Embryonic facial prominence (tissue), 1 donor: ENCODE measurements at regions not wholly inside any gene's neighbourhood (a gene's known extent, or its start where the extent isn't known, plus 50 kb on each side); places are given as distances from the start of the nearest gene placed in this dataset.
A peak's percentile ranks its signal among the peaks of the same experiment; 100 is the strongest.
"Not testable (repeated sequence)": the region's sequence is repeated elsewhere in the genome, so short reads cannot be mapped to it uniquely, and the experiment has no call there.

Experiments
- DNase-seq: peaks from one replicate; pipeline ENCODE4 v3.0.0-alpha.2; 2016; ENCODE audit errors: extremely low spot score

GRCh38 chr18:56443166-56443907 is 195.1 kb downstream of the TXNL1 start:
- DNase-seq: no peak

GRCh38 chr18:56438480-56438879 is 199.9 kb downstream of the TXNL1 start:
- not testable (repeated sequence) for DNase-seq

- DNase-seq: no peak
Measured at GRCh38 chr18:56436651-56437050, 201.7 kb downstream of the TXNL1 start.

GRCh38 chr18:56433919-56434318 is 204.5 kb downstream of the TXNL1 start:
- no peak for DNase-seq

GRCh38 chr18:56431551-56431950 is 206.8 kb downstream of the TXNL1 start:
- no peak for DNase-seq

GRCh38 chr18:56423626-56424025 is 214.8 kb downstream of the TXNL1 start:
- no peak for DNase-seq

GRCh38 chr18:56421647-56422046 is 216.7 kb downstream of the TXNL1 start:
- no peak for DNase-seq

- not testable (repeated sequence) for DNase-seq
Measured at GRCh38 chr18:56420868-56421267, 217.5 kb downstream of the TXNL1 start.

- DNase-seq: no peak
Measured at GRCh38 chr18:56414357-56414756, 224.0 kb downstream of the TXNL1 start.

- no peak for DNase-seq
Measured at GRCh38 chr18:56413862-56414261, 224.5 kb downstream of the TXNL1 start.

- no peak for DNase-seq
Measured at GRCh38 chr18:56412951-56413350, 225.4 kb downstream of the TXNL1 start.

- no peak for DNase-seq
Measured at GRCh38 chr18:56409736-56410135, 228.7 kb downstream of the TXNL1 start.

GRCh38 chr18:56407646-56408180 is 230.7 kb downstream of the TXNL1 start:
- DNase-seq: no peak

GRCh38 chr18:56402872-56403516 is 235.4 kb downstream of the TXNL1 start:
- peak; percentile 27 for DNase-seq

- no peak for DNase-seq
Measured at GRCh38 chr18:56393870-56394269, 244.5 kb downstream of the TXNL1 start.

GRCh38 chr18:56391931-56392590 is 246.3 kb downstream of the TXNL1 start:
- DNase-seq: no peak

GRCh38 chr18:56390626-56391025 is 247.8 kb downstream of the TXNL1 start:
- no peak for DNase-seq

- DNase-seq: no peak
Measured at GRCh38 chr18:56389190-56389589, 249.2 kb downstream of the TXNL1 start.

- DNase-seq: no peak
Measured at GRCh38 chr18:56388571-56388970, 249.8 kb downstream of the TXNL1 start.

GRCh38 chr18:56386856-56387255 is 251.5 kb downstream of the TXNL1 start:
- no peak for DNase-seq

- DNase-seq: no peak
Measured at GRCh38 chr18:56383349-56383748, 255.0 kb downstream of the TXNL1 start.

GRCh38 chr18:56382541-56382940 is 255.9 kb downstream of the TXNL1 start:
- DNase-seq: no peak

GRCh38 chr18:56381196-56381595 is 257.2 kb downstream of the TXNL1 start:
- no peak for DNase-seq
